Neutrophil (primary cell): ENCODE measurements at regions not wholly inside any gene's neighbourhood (a gene's known extent, or its start where the extent isn't known, plus 50 kb on each side); places are given as distances from the start of the nearest gene placed in this dataset.

Experiments
- H3K27ac ChIP-seq: fragments of 200-600 bp; sonication (generic); 2 replicates; pipeline ENCODE4 v1.5.1; 2016; ENCODE audit warnings: mild to moderate bottlenecking, moderate library complexity
- H3K27me3 ChIP-seq: fragments of 200-600 bp; sonication (generic); 2 replicates; pipeline ENCODE4 v1.6.0; 2016; ENCODE audit warnings: mild to moderate bottlenecking
- H3K36me3 ChIP-seq: fragments of 200-600 bp; sonication (generic); 2 replicates; pipeline ENCODE4 v1.5.1; 2017
- H3K4me1 ChIP-seq, 2 experiments: fragments of 200-600 bp in 1 of 2; sonication (generic) in 1 of 2; 1 replicate in 1 of 2; 2 replicates in 1 of 2; pipeline versions ENCODE4 v1.5.1 to v1.6.1; 2013 to 2016; ENCODE audit warnings: low read depth in 1 of 2, low read length in 1 of 2, mild to moderate bottlenecking in 1 of 2, moderate library complexity in 1 of 2; ENCODE audit not compliant: control insufficient read depth in 1 of 2, insufficient read depth in 1 of 2
- H3K4me3 ChIP-seq, 2 experiments: fragments of 200-600 bp in 1 of 2; sonication (generic) in 1 of 2; 1 replicate in 1 of 2; 2 replicates in 1 of 2; pipeline ENCODE4 v1.5.1; 2013 to 2016; ENCODE audit warnings: low read depth in 1 of 2, low read length in 1 of 2, mild to moderate bottlenecking in 1 of 2, moderate library complexity in 1 of 2
- H3K9me3 ChIP-seq: fragments of 200-600 bp; sonication (generic); 2 replicates; pipeline ENCODE4 v1.5.1; 2016
- TF ChIP-seq, protein P1 (sequence below): fragments of 200-600 bp; sonication (generic); IDR thresholded peaks from 2 replicates; pipeline ENCODE4 v1.5.1; 2016; ENCODE audit warnings: antibody characterized with exemption

DNA sequence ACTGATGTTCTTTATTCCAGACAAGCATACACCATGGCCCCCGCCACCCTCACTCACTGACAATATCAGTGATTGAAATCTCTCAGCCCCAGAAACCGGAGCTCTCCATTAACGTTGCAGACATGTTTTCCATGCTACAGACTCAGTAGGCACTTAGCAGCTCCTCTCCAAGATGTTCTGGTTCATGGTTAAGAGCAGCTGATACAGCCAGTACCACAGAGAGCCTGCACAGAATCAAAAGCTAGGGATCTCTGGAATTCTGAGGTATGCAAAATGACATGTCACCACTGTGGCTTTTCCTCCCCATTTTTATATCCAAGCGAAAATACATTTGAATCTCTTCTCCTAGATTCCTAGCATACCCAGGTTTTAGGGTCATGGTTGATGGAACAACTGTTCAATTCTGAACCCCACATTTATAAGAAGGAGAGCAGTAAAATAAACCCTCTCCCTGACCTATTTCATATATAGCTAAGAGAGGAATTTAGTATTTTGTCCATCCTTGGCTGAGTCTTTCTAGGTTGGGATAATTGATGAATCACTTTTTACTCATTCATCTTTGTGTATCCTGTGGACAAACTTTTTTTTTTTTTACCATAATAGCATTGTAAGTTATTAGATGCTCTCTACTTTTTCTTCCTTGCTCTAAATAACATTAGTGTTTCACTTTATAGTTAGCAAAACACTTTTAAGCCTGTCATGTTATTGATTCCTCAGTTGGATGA is 488.4 kb upstream of the PIK3C3 start:
- no peak overlapping the region for H3K4me3 ChIP-seq
- H3K4me1 ChIP-seq = no peaks in the 10 kb centered on the region
- TF ChIP-seq, protein P1, sequence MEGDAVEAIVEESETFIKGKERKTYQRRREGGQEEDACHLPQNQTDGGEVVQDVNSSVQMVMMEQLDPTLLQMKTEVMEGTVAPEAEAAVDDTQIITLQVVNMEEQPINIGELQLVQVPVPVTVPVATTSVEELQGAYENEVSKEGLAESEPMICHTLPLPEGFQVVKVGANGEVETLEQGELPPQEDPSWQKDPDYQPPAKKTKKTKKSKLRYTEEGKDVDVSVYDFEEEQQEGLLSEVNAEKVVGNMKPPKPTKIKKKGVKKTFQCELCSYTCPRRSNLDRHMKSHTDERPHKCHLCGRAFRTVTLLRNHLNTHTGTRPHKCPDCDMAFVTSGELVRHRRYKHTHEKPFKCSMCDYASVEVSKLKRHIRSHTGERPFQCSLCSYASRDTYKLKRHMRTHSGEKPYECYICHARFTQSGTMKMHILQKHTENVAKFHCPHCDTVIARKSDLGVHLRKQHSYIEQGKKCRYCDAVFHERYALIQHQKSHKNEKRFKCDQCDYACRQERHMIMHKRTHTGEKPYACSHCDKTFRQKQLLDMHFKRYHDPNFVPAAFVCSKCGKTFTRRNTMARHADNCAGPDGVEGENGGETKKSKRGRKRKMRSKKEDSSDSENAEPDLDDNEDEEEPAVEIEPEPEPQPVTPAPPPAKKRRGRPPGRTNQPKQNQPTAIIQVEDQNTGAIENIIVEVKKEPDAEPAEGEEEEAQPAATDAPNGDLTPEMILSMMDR = no peak
- H3K27ac ChIP-seq = no peak overlapping the region
- H3K9me3 ChIP-seq = no peaks in the 10 kb centered on the region
- H3K27me3 ChIP-seq = no peaks in the 10 kb centered on the region
- no peaks in the 10 kb centered on the region for H3K36me3 ChIP-seq

DNA sequence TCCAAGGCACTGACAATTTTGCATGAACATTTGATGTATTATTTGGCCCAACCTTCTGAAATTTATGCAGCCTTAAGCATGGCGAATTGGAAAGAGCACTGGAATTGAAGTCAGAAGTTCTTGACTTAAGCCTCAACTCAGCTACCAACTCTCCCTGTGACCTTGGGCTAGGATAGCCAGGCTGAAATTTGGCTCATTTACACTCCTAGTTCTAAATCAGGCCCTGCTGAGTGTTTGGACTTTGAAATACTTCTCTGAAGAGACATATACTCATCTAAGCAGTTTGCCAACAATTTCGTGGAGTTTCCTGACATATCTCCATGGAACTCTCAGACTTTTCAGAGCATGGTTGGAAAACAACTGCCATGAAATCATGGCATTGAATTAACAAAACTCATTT is 489.6 kb upstream of the PIK3C3 start:
- H3K4me3 ChIP-seq = no peak overlapping the region
- no peaks in the 10 kb centered on the region for H3K9me3 ChIP-seq
- no peaks in the 10 kb centered on the region for H3K4me1 ChIP-seq
- H3K27me3 ChIP-seq = no peaks in the 10 kb centered on the region
- no peaks in the 10 kb centered on the region for H3K36me3 ChIP-seq
- no peak overlapping the region for H3K27ac ChIP-seq
- TF ChIP-seq, protein P1 = no peak

DNA sequence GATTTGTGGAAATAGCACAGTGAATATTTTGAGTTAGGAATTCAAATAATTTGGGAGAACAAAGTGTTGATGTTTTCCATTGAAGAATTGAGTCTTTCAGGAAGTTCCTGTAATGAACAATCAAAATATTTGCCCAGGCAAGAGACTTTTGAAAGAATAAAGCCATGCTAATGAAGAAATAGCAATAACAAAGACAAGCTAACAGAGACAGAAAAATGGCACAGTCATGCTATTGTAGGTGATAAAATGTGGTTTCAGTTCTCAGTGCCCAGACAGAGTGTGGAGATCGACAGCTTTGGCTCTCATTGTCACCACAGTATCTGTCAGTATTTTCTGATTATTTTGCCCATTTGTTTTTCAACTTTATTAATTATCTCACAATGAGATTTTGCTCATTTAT is 490.8 kb upstream of the PIK3C3 start:
- Histone ChIP-seq H3K27me3 (no peaks in the 10 kb centered on the region), H3K27ac (no peak overlapping the region), H3K4me3 (no peak overlapping the region), H3K36me3 (no peaks in the 10 kb centered on the region), H3K4me1 (no peaks in the 10 kb centered on the region), H3K9me3 (no peaks in the 10 kb centered on the region)
- TF ChIP-seq, protein P1 = no peak

DNA sequence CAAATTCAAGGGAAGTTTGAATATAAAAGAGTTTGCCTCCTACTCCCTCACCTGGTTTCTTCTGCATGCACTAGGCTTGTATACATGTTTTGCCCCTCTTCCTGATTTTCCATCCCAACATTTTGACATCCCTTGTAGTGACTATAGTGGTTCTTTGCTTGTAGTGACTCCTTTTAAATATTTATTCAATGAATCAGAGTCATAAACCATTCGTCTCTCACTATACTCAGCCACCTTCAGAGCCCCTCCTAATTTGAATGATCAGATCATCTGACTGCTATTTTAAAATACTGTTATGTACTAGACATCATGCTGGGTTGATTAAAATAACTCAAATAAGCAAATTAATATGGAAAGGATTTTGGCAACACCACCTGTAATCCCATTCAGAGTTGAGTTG is 492.1 kb upstream of the PIK3C3 start:
- Histone ChIP-seq H3K27ac (no peak overlapping the region), H3K9me3 (no peaks in the 10 kb centered on the region), H3K27me3 (no peaks in the 10 kb centered on the region), H3K4me1 (no peaks in the 10 kb centered on the region), H3K4me3 (no peak overlapping the region), H3K36me3 (no peaks in the 10 kb centered on the region)
- TF ChIP-seq, protein P1 = no peak

DNA sequence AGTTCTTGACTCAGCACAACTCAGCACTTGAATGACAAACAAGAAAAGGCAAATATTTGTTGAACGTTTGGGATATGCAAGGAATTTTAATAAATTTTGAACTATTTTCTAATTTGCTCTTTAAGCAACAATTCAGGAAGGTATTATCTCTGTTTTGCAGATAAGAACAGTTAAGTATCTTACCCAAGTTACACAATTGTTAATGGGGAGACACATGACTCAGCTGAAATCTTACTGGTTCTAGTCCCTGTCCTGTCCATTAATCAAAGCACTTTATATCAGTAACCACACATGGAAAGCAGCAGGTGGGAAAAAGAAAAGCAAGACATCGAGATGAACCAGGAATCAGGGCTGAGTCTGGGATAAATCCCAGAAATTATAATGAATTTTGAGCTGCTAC is 493.9 kb upstream of the PIK3C3 start:
- Histone ChIP-seq H3K27ac (no peak overlapping the region), H3K4me3 (no peak overlapping the region), H3K9me3 (no peaks in the 10 kb centered on the region), H3K4me1 (no peaks in the 10 kb centered on the region), H3K36me3 (no peaks in the 10 kb centered on the region), H3K27me3 (no peaks in the 10 kb centered on the region)
- TF ChIP-seq, protein P1 = no peak

DNA sequence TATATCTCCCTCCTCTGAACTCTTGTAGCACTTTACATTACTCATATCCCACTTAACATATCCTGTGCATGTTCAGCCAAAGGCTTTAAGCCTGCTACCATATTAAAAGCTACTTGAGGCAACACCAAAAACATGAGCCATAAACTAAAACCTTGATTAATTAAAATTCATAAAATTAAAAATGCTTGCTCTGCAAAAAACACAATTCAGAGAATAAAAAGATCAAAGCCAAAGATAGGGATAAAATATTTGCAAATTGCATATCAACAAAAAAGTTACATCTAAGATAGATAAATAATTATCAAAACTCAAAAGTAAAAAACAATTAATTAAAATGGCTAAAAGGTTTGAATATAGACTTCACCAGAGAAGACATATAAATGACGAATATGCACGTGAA is 495.4 kb upstream of the PIK3C3 start:
- Histone ChIP-seq H3K27ac (no peak overlapping the region), H3K36me3 (no peaks in the 10 kb centered on the region), H3K9me3 (no peaks in the 10 kb centered on the region), H3K4me3 (no peak overlapping the region), H3K27me3 (no peaks in the 10 kb centered on the region), H3K4me1 (no peaks in the 10 kb centered on the region)
- TF ChIP-seq, protein P1 = no peak
